Ascending aorta (tissue), 2 donors: ENCODE measurements at regions not wholly inside any gene's neighbourhood (a gene's known extent, or its start where the extent isn't known, plus 50 kb on each side); places are given as distances from the start of the nearest gene placed in this dataset.

Source experiments
- DNase-seq, 2 donors: peaks; one replicate each; pipeline ENCODE4 v3.0.0-alpha.2; 2019; ENCODE audit warnings: low spot score in 2 of 2
- H3K27ac ChIP-seq, 2 donors: fragments of 200-600 bp; sonication (generic); one replicate each; pipeline ENCODE4 v1.5.1; 2016 to 2017; ENCODE audit warnings: mild to moderate bottlenecking in 1 of 2
- H3K27me3 ChIP-seq: fragments of 200-600 bp; sonication (generic); one replicate; pipeline ENCODE4 v1.5.1; 2017
- H3K36me3 ChIP-seq, 2 donors: fragments of 200-600 bp; sonication (generic); one replicate each; pipeline ENCODE4 v1.5.1; 2016
- H3K4me1 ChIP-seq, 2 donors: fragments of 200-600 bp; sonication (generic); one replicate each; pipeline ENCODE4 v1.5.1; 2016 to 2017; ENCODE audit warnings: mild to moderate bottlenecking in 1 of 2
- H3K4me3 ChIP-seq, 2 donors: fragments of 200-600 bp; sonication (generic); one replicate each; pipeline ENCODE4 v1.5.1; 2016 to 2017; ENCODE audit warnings: mild to moderate bottlenecking in 1 of 2
- H3K9me3 ChIP-seq, 2 donors: fragments of 200-600 bp; sonication (generic); one replicate each; pipeline ENCODE4 v1.5.1; 2016
- CTCF ChIP-seq, 3 experiments: fragments of 200-600 bp in 2 of 3; fragments of 450-650 bp in 1 of 3; sonication (generic) in 2 of 3; IDR thresholded peaks; one replicate each; pipeline ENCODE4 v1.5.1; 2016 to 2019; ENCODE audit warnings: antibody characterized with exemption in 3 of 3, mild to moderate bottlenecking in 1 of 3, moderate library complexity in 1 of 3
- intact Hi-C: fragments of 100-400 bp; cut with DNase I; formaldehyde crosslinking; loops from one replicate; pipeline ENCODE4 v1.15.1; 2023

GRCh38 chr12:126601184-126602170 lies 1536.2 kb downstream of the AACS start:
- H3K4me3 ChIP-seq = no peak overlapping the region
- intact Hi-C loops = no loop called here
- TF ChIP-seq CTCF (IDR thresholded peaks at IDR 0.05) = no peak
- H3K27ac ChIP-seq = no peak overlapping the region
- no peak for DNase-seq
- H3K27me3 ChIP-seq = no peaks in the 10 kb centered on the region
- H3K4me1 ChIP-seq = no peaks in the 10 kb centered on the region
- no peaks in the 10 kb centered on the region for H3K9me3 ChIP-seq
- no peaks in the 10 kb centered on the region for H3K36me3 ChIP-seq

- intact Hi-C loops = no loop called here
- no peak overlapping the region for H3K27ac ChIP-seq
- no peak overlapping the region for H3K4me3 ChIP-seq
- no peaks in the 10 kb centered on the region for H3K4me1 ChIP-seq
- DNase-seq = no peak
- H3K27me3 ChIP-seq = no peaks in the 10 kb centered on the region
- TF ChIP-seq CTCF (IDR thresholded peaks at IDR 0.05) = no peak
- no peaks in the 10 kb centered on the region for H3K36me3 ChIP-seq
- no peaks in the 10 kb centered on the region for H3K9me3 ChIP-seq
Measured at GRCh38 chr12:126602612-126603011, 1537.4 kb downstream of the AACS start.

- intact Hi-C loops = no loop called here
- Histone ChIP-seq H3K27ac (no peak overlapping the region), H3K4me3 (no peak overlapping the region)
Measured at GRCh38 chr12:126607157-126607556, 1541.9 kb downstream of the AACS start.

GRCh38 chr12:126607867-126608266 lies 1542.6 kb downstream of the AACS start:
- no peaks in the 10 kb centered on the region for H3K36me3 ChIP-seq
- H3K27ac ChIP-seq = no peak overlapping the region
- no peaks in the 10 kb centered on the region for H3K27me3 ChIP-seq
- no peak overlapping the region for H3K4me3 ChIP-seq
- no peaks in the 10 kb centered on the region for H3K4me1 ChIP-seq
- intact Hi-C loops = no loop called here
- TF ChIP-seq CTCF (IDR thresholded peaks at IDR 0.05) = no peak
- peaks cover 2 to 5% of the 10 kb centered on the region in 2 donors for H3K9me3 ChIP-seq
- DNase-seq = no peak

More at GRCh38 chr12:126607157-126607556, 1541.9 kb downstream of the AACS start:
- Histone ChIP-seq H3K4me1 (no peaks in the 10 kb centered on the region), H3K27me3 (no peaks in the 10 kb centered on the region), H3K9me3 (peaks cover 0 to 3% of the 10 kb centered on the region in 2 donors), H3K36me3 (no peaks in the 10 kb centered on the region)
- DNase-seq = no peak
- TF ChIP-seq CTCF (IDR thresholded peaks at IDR 0.05) = no peak

GRCh38 chr12:126608607-126609175 lies 1543.5 kb downstream of the AACS start:
- no peaks in the 10 kb centered on the region for H3K36me3 ChIP-seq
- H3K4me1 ChIP-seq = no peaks in the 10 kb centered on the region
- no peak overlapping the region for H3K27ac ChIP-seq
- no peaks in the 10 kb centered on the region for H3K27me3 ChIP-seq
- no peak for TF ChIP-seq CTCF (IDR thresholded peaks at IDR 0.05)
- DNase-seq = no peak
- intact Hi-C loops = no loop called here
- no peak overlapping the region for H3K4me3 ChIP-seq
- H3K9me3 ChIP-seq = peaks cover 5 to 9% of the 10 kb centered on the region in 2 donors
